Coronary artery (tissue), 2 donors: ENCODE measurements at regions not wholly inside any gene's neighbourhood (a gene's known extent, or its start where the extent isn't known, plus 50 kb on each side); places are given as distances from the start of the nearest gene placed in this dataset.
"Not testable (repeated sequence)": the region's sequence is repeated elsewhere in the genome, so short reads cannot be mapped to it uniquely, and the experiment has no call there.

Experiments
- DNase-seq: peaks from one replicate; pipeline ENCODE4 v3.0.0-alpha.2; 2017; ENCODE audit warnings: low spot score
- H3K27ac ChIP-seq, 2 donors: fragments of 200-600 bp; sonication (generic); one replicate each; pipeline ENCODE4 v1.5.1; 2016 to 2019
- H3K4me3 ChIP-seq: fragments of 200-600 bp; sonication (generic); 2 replicates; pipeline ENCODE4 v1.5.1; 2016; ENCODE audit warnings: mild to moderate bottlenecking, moderate library complexity
- CTCF ChIP-seq: fragments of 200-600 bp; sonication (generic); IDR thresholded peaks from one replicate; pipeline ENCODE4 v1.5.1; 2019; ENCODE audit warnings: antibody characterized with exemption

GRCh38 chr10:38209332-38209731, 115.2 kb downstream of the ZNF37A start:
- no peak for DNase-seq
- no peak overlapping the region for H3K27ac ChIP-seq

GRCh38 chr10:38209748-38210147, 115.6 kb downstream of the ZNF37A start:
- H3K4me3 ChIP-seq, DNase-seq, H3K27ac ChIP-seq: not testable (repeated sequence)

More at GRCh38 chr10:38209332-38209731, 115.2 kb downstream of the ZNF37A start:
- no peak for TF ChIP-seq CTCF
- no peak overlapping the region for H3K4me3 ChIP-seq

- H3K4me3 ChIP-seq, result no peak overlapping the region
- no peak overlapping the region for H3K27ac ChIP-seq
- no peak for DNase-seq
- TF ChIP-seq CTCF, result no peak
Measured at GRCh38 chr10:38212460-38212859, 118.3 kb downstream of the ZNF37A start.

- H3K4me3 ChIP-seq, result no peak overlapping the region
- H3K27ac ChIP-seq, result no peak overlapping the region
- DNase-seq, result no peak
- TF ChIP-seq CTCF, result no peak
Measured at GRCh38 chr10:38226385-38226784, 132.2 kb downstream of the ZNF37A start.

GRCh38 chr10:38228394-38228793, 134.3 kb downstream of the ZNF37A start:
- no peak overlapping the region for H3K4me3 ChIP-seq
- no peak overlapping the region for H3K27ac ChIP-seq
- no peak for TF ChIP-seq CTCF
- no peak for DNase-seq

- not testable (repeated sequence) for H3K4me3 ChIP-seq, DNase-seq, H3K27ac ChIP-seq
Measured at GRCh38 chr10:38238479-38238878, 144.3 kb downstream of the ZNF37A start.

- not testable (repeated sequence) for DNase-seq, H3K4me3 ChIP-seq, H3K27ac ChIP-seq
Measured at GRCh38 chr10:38242061-38242649, 148.0 kb downstream of the ZNF37A start.

- DNase-seq, H3K4me3 ChIP-seq, H3K27ac ChIP-seq: not testable (repeated sequence)
Measured at GRCh38 chr10:38248113-38248512, 154.0 kb downstream of the ZNF37A start.

- not testable (repeated sequence) for H3K27ac ChIP-seq, DNase-seq, H3K4me3 ChIP-seq
Measured at GRCh38 chr10:38252551-38252950, 158.4 kb downstream of the ZNF37A start.

GRCh38 chr10:38267555-38267954, 173.4 kb downstream of the ZNF37A start:
- not testable (repeated sequence) for H3K4me3 ChIP-seq, DNase-seq, H3K27ac ChIP-seq

GRCh38 chr10:38271031-38271430, 176.9 kb downstream of the ZNF37A start:
- not testable (repeated sequence) for H3K4me3 ChIP-seq, DNase-seq, H3K27ac ChIP-seq

GRCh38 chr10:38274879-38275278, 180.7 kb downstream of the ZNF37A start:
- H3K4me3 ChIP-seq, DNase-seq, H3K27ac ChIP-seq: not testable (repeated sequence)

GRCh38 chr10:38292560-38292959, 198.4 kb downstream of the ZNF37A start:
- H3K27ac ChIP-seq, DNase-seq, H3K4me3 ChIP-seq: not testable (repeated sequence)

- not testable (repeated sequence) for H3K27ac ChIP-seq, H3K4me3 ChIP-seq, DNase-seq
Measured at GRCh38 chr10:38310111-38310510, 216.0 kb downstream of the ZNF37A start.

GRCh38 chr10:38315090-38315805, 221.1 kb downstream of the ZNF37A start:
- not testable (repeated sequence) for DNase-seq, H3K27ac ChIP-seq, H3K4me3 ChIP-seq
